ENCODE measurements at regions not wholly inside any gene's neighbourhood (a gene's known extent, or its start where the extent isn't known, plus 50 kb on each side); places are given as distances from the start of the nearest gene placed in this dataset.
A peak's percentile ranks its signal among the peaks of the same experiment; 100 is the strongest.
"Not testable (repeated sequence)": the region's sequence is repeated elsewhere in the genome, so short reads cannot be mapped to it uniquely, and the experiment has no call there.

DNA sequence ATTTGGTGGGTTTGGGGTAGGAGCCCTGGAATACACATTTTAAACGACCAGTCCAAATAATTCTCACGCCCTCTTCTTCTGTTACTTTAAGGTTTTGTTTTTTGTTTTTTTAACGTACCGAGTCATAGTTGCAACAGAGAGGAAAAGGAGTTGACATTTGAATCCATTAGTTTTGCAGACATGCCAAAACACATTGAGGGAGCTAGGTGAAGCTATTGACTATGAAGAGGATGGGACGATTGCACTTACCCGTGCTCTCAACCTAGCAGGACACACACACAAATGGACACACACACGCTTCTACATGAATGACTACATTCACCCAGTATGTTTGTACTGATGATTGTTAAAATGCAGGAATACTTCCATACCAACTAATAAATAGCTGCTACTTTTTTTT lies 54.3 kb upstream of the CIT start:
- DNase-seq (ENCODE audit: low spot score) = no peak

DNA sequence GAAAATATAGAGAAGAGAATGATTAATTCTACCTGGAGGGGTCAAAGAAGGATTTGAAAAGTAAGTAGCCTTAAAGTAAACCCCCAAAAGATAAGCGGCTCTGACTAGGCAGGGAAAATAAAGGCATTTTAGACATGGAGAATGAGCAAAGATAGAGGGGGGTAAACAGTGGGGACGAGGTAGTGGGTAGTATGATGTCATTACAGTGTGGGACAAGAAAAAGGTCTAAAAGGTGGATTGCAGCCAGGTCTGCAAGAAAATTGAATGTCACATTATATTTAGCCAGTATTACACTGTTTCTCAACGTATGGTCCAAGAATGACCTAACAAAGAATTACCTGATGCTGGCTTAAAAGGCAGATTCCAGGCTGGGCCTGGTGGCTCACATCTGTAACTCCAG lies 55.8 kb upstream of the CIT start:
- DNase-seq (ENCODE audit: low spot score) = no peak

DNA sequence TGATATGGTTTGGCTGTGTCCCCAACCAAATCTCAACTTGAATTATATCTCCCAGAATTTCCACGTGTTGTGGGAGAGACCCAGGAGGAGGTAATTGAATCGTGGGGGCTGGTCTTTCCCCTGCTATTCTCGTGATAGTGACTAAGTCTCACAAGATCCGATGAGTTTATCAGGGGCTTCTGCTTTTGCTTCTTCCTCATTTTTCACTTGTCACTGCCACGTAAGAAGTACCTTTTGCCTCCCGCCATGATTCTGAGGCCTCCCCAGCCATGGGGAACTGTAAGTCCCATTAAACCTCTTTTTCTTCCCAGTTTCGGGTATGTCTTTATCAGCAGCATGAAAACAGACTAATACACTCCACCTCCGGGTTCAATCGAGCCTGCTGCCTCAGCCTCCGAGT lies 54.3 kb upstream of the BICDL1 start:
- not testable (repeated sequence) for DNase-seq (ENCODE audit: low spot score)

DNA sequence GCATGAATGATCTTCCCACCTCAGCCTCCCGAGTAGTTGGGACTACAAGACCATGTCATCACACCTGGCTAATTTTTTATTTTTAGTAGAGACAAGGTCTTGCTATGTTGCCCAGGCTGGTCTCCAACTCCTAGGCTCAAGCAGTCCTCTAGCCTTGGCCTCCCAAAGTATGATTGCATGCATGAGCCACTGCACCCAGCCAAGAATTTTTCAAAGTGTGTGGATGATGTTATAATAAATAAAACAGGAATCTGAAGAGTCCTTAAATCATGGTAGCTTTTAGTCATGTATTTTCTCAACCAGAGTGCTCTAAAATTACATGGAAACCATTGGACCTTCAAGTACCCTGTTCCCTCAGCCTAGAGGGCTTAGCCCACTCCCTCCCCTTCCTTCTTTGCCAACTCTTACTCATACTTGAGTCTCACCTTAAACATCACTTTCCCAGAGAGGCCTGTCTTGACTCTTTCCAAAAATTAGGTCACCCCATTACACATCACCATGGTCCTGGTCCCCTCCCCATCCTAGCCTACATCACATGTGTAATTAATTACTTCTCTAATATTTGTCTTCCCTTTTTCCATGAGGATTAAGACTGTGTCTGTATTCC lies 52.2 kb upstream of the BICDL1 start:
- no peak for DNase-seq (ENCODE audit: low spot score)

DNA sequence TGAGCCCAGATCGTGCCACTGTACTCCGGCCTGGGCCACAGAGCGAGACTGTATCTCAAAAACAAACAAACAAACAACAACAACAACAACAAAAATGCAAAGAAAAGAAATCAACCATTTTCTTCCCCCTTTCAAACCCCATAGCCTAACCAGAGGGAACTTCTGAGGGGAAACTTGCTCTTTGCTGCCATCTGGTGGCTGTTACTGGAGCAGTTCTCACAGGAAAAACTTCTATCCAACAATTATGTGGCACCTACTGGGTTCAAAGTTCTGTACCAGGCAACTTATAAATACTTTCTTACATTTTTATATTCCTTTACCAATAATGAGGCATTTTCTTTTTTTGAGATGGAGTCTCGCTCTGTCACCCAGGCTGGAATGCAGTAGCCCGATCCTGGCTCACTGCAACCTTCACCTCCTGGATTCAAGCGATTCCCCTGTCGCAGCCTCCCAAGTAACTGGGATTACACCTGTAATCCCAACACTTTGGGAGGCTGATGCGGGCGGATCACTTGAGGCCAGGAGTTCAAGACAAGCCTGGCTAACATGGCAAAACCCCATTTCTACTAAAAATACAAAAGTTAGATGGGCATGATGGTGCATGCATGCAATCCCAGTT lies 50.9 kb upstream of the BICDL1 start:
- DNase-seq (ENCODE audit: low spot score) = peak; percentile 71
